OCI-LY3 (cell line): ENCODE measurements at regions not wholly inside any gene's neighbourhood (a gene's known extent, or its start where the extent isn't known, plus 50 kb on each side); places are given as distances from the start of the nearest gene placed in this dataset.

ENCODE experiments used
- CTCF ChIP-seq: fragments of 200-600, 300-600 bp; sonication (generic); IDR thresholded peaks from 2 replicates; pipeline ENCODE4 v1.5.1; 2014; ENCODE audit warnings: antibody characterized with exemption, low read length, low read depth
- EZH2phosphoT487 ChIP-seq: fragments of 200-600 bp; shearing (Covaris generic); IDR thresholded peaks from 2 replicates; pipeline ENCODE4 v1.6.1; 2018; ENCODE audit warnings: antibody characterized with exemption, mixed run types, low read depth

- TF ChIP-seq CTCF (no peak), EZH2phosphoT487 (no peak)
Measured at GRCh38 chr16:16938980-16939379, 531.8 kb downstream of the XYLT1 start.
